GM21528 (cell line): ENCODE measurements at regions not wholly inside any gene's neighbourhood (a gene's known extent, or its start where the extent isn't known, plus 50 kb on each side); places are given as distances from the start of the nearest gene placed in this dataset.

Source experiments
- ATAC-seq: cut with Tn5 transposase; IDR thresholded peaks from one replicate; pipeline ENCODE4 v1.9.1; 2021; ENCODE audit warnings: mild to moderate bottlenecking, moderate library complexity; ENCODE audit not compliant: unreplicated experiment, low FRiP score

DNA sequence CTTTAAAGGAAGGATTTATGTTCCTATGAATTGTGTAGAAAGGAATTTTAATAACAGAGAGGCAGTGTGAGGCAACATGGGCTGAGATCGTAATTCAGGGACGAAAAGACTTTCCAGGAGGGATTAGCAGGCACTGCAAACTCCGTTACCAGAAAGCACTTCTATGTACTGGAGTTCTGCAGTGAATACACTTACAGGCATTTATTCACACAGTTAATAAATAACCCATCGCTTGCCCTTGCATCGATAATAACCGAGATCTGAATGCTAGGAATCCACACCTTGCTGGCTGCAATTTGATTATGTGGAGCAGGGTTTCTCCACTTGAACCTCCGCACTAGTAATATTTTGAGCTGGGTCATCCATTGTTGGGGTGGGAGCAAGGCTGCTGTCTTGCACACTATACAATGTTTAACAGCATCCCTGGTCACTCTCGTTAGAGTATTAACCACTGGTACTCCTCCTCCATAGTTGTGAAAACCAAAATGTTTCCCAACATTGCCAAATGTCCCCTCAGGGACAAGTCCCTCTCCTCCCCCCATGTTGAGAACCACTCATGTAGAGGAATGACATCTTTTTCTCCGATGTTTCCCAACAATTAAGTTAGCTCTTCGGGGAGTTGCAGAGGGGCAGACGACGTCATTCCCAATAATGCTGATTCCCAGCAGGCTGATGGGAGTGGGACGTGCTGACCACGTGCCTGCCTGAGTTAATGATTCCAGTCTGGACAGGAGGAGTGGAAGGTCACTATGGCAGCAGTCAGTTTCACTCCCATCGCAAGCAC, 99.5 kb downstream of the SNX19 start:
- no peak for ATAC-seq

DNA sequence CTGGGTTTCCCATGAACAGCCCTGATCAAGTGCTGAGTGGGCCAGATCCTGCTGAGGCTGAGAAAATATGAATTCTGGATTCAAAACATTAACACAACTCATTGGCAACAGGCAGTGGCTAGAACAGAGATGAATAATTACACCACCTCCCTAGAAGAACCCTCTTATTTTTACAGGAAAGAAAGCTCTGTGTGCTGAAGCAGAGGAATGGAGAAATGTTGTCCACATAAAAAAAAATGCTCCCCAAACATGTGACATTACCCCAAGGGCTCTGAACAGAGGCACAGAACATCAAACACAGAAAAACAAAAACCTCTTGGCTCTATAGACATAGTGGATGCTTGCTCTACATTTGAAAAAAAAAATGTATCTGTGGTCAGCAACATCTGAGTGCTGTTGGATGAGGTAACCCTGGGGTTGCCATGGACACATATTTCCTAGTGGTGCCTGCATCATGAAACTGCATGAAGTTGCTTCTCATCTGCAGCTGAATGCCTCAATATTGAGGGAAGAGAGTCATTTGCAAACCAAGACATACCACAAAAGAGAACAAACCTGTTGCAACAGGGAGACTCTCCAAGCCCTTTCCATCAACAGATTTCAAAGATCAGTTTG, 98.8 kb downstream of the SNX19 start:
- no peak for ATAC-seq

DNA sequence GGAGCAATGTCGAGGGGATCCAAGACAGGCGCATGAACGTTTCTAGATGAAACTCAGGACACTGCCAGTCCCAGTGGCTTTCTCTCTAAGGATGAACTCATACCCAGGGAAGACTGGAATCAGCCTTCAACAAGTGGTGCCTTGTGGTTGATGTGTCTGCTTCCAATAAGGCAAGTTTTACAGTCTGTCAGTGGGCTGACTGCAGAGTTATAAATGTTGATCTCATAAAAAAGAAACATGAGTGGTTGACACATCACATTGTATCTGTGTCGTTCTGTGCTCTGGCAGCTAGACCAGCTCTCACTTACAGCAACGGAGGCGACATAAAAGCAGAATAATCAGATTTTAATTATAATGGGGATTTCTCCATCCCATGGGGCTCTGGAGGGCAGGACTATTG, 96.7 kb downstream of the SNX19 start:
- ATAC-seq = no peak
